HEK293T (cell line): ENCODE measurements at regions not wholly inside any gene's neighbourhood (a gene's known extent, or its start where the extent isn't known, plus 50 kb on each side); places are given as distances from the start of the nearest gene placed in this dataset.

Source experiments
- CTCF ChIA-PET: fragments of 350-600 bp; formaldehyde crosslinking; extraction: SDS; loops from one replicate; lab custom pipeline; 2021; ENCODE audit warnings: antibody characterized with exemption, inconsistent platforms; lab: Yijun Ruan, JAX
- POLR2A ChIA-PET: fragments of 350-600 bp; formaldehyde crosslinking; extraction: SDS; loops from one replicate; lab custom pipeline; 2020; ENCODE audit warnings: antibody characterized with exemption, inconsistent platforms; lab: Yijun Ruan, JAX
- DNase-seq: peaks from one replicate; pipeline ENCODE4 v3.0.0; 2012; ENCODE audit warnings: mixed read lengths; ENCODE audit errors: extremely low spot score
- ELF4 ChIP-seq: fragments of 450-650 bp; IDR thresholded peaks from 2 replicates; pipeline ENCODE4 v1.6.1; 2017; ENCODE audit warnings: antibody characterized with exemption
- FOXK2 ChIP-seq: fragments of 450-650 bp; IDR thresholded peaks from 2 replicates; pipeline ENCODE4 v1.6.1; 2016; ENCODE audit warnings: mild to moderate bottlenecking
- FOXM1 ChIP-seq: fragments of 450-650 bp; IDR thresholded peaks from 2 replicates; pipeline ENCODE4 v1.6.1; 2017; ENCODE audit warnings: mild to moderate bottlenecking, borderline replicate concordance
- NFRKB ChIP-seq: fragments of 450-650 bp; IDR thresholded peaks from 2 replicates; pipeline ENCODE4 v1.6.1; 2016; ENCODE audit warnings: mild to moderate bottlenecking, moderate library complexity
- SUZ12 ChIP-seq: fragments of 450-650 bp; IDR thresholded peaks from 2 replicates; pipeline ENCODE4 v1.6.1; 2016; ENCODE audit warnings: mild to moderate bottlenecking
- TARDBP ChIP-seq: fragments of 450-650 bp; IDR thresholded peaks from 2 replicates; pipeline ENCODE4 v1.6.1; 2016

- ChIA-PET POLR2A (interaction anchor here (2.0 kb wide), 1 partner anchor 48 kb away, joined by 5 read pairs; no protein-coding TSS in a partner anchor), CTCF (no interaction called here)
- TF ChIP-seq SUZ12, result no peak
- TF ChIP-seq TARDBP, result no peak
- TF ChIP-seq FOXK2, result no peak
- no peak for TF ChIP-seq ELF4
- no peak for TF ChIP-seq NFRKB
- TF ChIP-seq FOXM1, result no peak
- DNase-seq, result no peak
Measured at GRCh38 chr1:234660536-234661316, 50.7 kb upstream of the IRF2BP2 start.
